ENCODE measurements at regions not wholly inside any gene's neighbourhood (a gene's known extent, or its start where the extent isn't known, plus 50 kb on each side); places are given as distances from the start of the nearest gene placed in this dataset.

DNA sequence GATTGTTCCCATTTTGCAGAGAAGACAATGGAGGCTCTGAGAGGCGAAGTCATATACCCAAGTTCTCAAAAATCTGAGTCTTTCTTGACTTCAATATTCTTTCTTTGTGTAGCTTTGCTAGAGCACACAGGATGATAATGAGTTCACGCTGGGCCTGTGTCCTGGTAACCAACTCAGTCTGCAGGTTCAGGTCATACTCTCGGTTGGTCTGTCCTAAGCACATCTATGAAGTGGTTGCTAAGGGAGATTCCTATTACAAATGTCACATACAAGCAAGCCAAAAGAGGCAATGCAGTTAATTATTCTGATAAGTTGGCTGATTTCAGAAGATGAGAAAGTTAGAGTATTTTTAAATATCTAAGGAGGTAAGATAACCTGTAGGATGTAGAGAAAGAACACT, 481.0 kb downstream of the SOX6 start:
- no peaks in the 10 kb centered on the region for H3K4me1 ChIP-seq (ENCODE audit: control insufficient read depth, insufficient read depth, low read length)
- no peaks in the 10 kb centered on the region for H3K36me3 ChIP-seq (ENCODE audit: control insufficient read depth, insufficient read depth, low read length)
- no peak overlapping the region for H3K4me3 ChIP-seq (ENCODE audit: low read depth, low read length)
- H3K9ac ChIP-seq (ENCODE audit: low read depth, low read length): no peak overlapping the region
- no peaks in the 10 kb centered on the region for H3K27me3 ChIP-seq (ENCODE audit: control insufficient read depth, insufficient read depth, low read length)
- H3K9me3 ChIP-seq (ENCODE audit: control insufficient read depth, insufficient read depth, low read length): no peaks in the 10 kb centered on the region

DNA sequence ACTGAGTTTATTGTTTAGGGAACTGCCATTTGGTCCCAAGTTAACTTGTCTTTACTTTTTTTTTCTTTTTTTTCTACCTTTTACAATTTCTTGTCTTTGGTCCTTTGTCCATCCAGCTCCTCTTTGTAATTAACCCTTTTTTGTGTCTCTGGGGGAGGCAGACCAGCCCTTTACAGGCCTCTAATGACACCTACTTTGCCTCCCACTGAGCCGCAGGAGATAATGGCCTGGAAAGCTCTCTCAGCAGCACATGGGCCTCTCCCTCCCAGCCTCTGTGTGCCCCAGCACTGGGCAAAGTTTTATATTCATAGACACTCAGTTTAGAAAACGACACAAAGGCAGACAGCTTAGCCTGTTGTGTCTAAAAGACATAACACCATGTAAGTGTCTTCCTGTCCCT, 480.4 kb downstream of the SOX6 start:
- no peaks in the 10 kb centered on the region for H3K4me1 ChIP-seq (ENCODE audit: control insufficient read depth, insufficient read depth, low read length)
- H3K36me3 ChIP-seq (ENCODE audit: control insufficient read depth, insufficient read depth, low read length): no peaks in the 10 kb centered on the region
- H3K9me3 ChIP-seq (ENCODE audit: control insufficient read depth, insufficient read depth, low read length): no peaks in the 10 kb centered on the region
- no peak overlapping the region for H3K4me3 ChIP-seq (ENCODE audit: low read depth, low read length)
- no peaks in the 10 kb centered on the region for H3K27me3 ChIP-seq (ENCODE audit: control insufficient read depth, insufficient read depth, low read length)
- no peak overlapping the region for H3K9ac ChIP-seq (ENCODE audit: low read depth, low read length)

- Histone ChIP-seq H3K9ac (ENCODE audit: low read depth, low read length) (no peak overlapping the region), H3K36me3 (ENCODE audit: control insufficient read depth, insufficient read depth, low read length) (no peaks in the 10 kb centered on the region), H3K27me3 (ENCODE audit: control insufficient read depth, insufficient read depth, low read length) (no peaks in the 10 kb centered on the region), H3K4me3 (ENCODE audit: low read depth, low read length) (no peak overlapping the region), H3K9me3 (ENCODE audit: control insufficient read depth, insufficient read depth, low read length) (no peaks in the 10 kb centered on the region), H3K4me1 (ENCODE audit: control insufficient read depth, insufficient read depth, low read length) (no peaks in the 10 kb centered on the region)
These were observed 477.6 kb downstream of the SOX6 start for GRCh38 chr11:15878756-15879155.

DNA sequence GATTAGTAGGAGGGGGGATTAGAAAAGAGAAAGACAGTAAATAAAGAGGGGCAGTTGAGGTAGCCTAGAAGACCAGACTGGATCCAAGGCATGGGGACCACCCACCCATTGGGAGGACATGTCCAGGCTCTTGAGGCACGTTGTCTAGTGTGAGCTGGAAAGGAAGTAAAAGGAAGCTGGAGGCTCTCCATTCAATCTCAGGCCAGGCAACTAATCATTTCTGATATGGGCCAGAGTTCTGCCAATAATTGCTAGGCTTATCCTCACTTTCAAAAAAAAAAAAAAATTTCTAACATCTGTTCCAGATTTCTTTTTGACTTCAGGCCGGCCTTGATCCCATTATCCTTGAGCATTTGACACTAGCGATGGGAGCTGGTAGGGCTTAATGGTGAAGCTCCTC, 476.1 kb downstream of the SOX6 start:
- Histone ChIP-seq H3K4me1 (ENCODE audit: control insufficient read depth, insufficient read depth, low read length) (no peaks in the 10 kb centered on the region), H3K4me3 (ENCODE audit: low read depth, low read length) (no peak overlapping the region), H3K9me3 (ENCODE audit: control insufficient read depth, insufficient read depth, low read length) (no peaks in the 10 kb centered on the region), H3K9ac (ENCODE audit: low read depth, low read length) (no peak overlapping the region), H3K27me3 (ENCODE audit: control insufficient read depth, insufficient read depth, low read length) (no peaks in the 10 kb centered on the region), H3K36me3 (ENCODE audit: control insufficient read depth, insufficient read depth, low read length) (no peaks in the 10 kb centered on the region)

DNA sequence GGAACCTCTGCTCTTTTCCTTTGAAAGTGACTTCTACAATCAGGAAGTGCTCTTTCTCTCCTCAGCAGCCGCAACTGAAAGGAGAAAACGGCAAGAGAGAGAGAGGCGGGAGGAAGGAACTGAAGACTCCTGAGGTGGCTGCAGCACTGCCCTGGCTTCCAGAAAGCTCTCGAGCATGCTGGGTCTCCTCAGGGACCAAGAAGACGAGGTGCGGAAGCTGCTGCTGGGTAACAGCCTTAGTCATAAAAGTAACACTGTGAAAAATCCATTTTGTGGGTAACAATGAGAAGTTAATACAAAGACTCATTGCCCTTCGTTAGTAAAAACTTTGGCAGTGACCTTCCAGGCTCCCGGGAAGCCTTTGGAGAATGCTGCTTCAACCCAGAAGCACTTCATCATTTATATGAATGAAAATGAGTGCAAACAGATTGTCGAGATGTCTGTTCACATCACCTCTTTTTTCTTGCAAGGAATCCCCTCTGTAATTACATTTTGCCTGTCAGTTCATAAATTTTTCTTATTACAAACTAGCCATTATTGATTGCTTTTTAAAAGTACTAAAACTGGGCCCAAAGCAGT, 473.4 kb downstream of the SOX6 start:
- H3K9me3 ChIP-seq (ENCODE audit: control insufficient read depth, insufficient read depth, low read length): no peaks in the 10 kb centered on the region
- no peaks in the 10 kb centered on the region for H3K4me1 ChIP-seq (ENCODE audit: control insufficient read depth, insufficient read depth, low read length)
- no peaks in the 10 kb centered on the region for H3K27me3 ChIP-seq (ENCODE audit: control insufficient read depth, insufficient read depth, low read length)
- H3K9ac ChIP-seq (ENCODE audit: low read depth, low read length): no peak overlapping the region
- H3K4me3 ChIP-seq (ENCODE audit: low read depth, low read length): no peak overlapping the region
- H3K36me3 ChIP-seq (ENCODE audit: control insufficient read depth, insufficient read depth, low read length): no peaks in the 10 kb centered on the region

DNA sequence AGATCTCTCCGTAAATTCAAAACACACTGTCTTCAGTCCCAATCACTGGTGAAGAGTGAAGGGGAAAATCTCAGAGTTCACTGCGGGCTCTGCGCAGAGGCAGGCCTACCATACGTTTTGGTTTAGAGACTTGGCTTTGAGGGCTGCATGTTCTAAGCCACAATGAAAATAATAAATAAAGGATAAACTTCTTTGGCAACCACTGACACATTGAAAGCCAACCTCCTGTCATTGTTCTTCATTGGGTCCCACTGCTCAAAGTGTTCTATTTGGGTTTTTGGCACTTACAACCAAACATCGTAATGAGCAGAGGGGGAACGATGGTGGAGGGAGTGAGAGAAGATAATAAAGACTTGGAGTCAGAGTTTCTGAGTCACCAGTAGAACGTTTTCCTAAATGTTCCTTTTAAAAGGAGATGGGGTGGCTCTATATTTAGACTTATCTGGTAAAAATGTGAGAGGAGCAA, 472.9 kb downstream of the SOX6 start:
- no peaks in the 10 kb centered on the region for H3K4me1 ChIP-seq (ENCODE audit: control insufficient read depth, insufficient read depth, low read length)
- H3K4me3 ChIP-seq (ENCODE audit: low read depth, low read length): no peak overlapping the region
- H3K9ac ChIP-seq (ENCODE audit: low read depth, low read length): no peak overlapping the region
- H3K9me3 ChIP-seq (ENCODE audit: control insufficient read depth, insufficient read depth, low read length): no peaks in the 10 kb centered on the region
- H3K27me3 ChIP-seq (ENCODE audit: control insufficient read depth, insufficient read depth, low read length): no peaks in the 10 kb centered on the region
- H3K36me3 ChIP-seq (ENCODE audit: control insufficient read depth, insufficient read depth, low read length): no peaks in the 10 kb centered on the region

- Histone ChIP-seq H3K4me3 (ENCODE audit: low read depth, low read length) (no peak overlapping the region), H3K9me3 (ENCODE audit: control insufficient read depth, insufficient read depth, low read length) (no peaks in the 10 kb centered on the region), H3K9ac (ENCODE audit: low read depth, low read length) (no peak overlapping the region), H3K36me3 (ENCODE audit: control insufficient read depth, insufficient read depth, low read length) (no peaks in the 10 kb centered on the region), H3K27me3 (ENCODE audit: control insufficient read depth, insufficient read depth, low read length) (no peaks in the 10 kb centered on the region), H3K4me1 (ENCODE audit: control insufficient read depth, insufficient read depth, low read length) (no peaks in the 10 kb centered on the region)
These were observed 472.2 kb downstream of the SOX6 start for GRCh38 chr11:15884141-15884540.

GRCh38 chr11:15884777-15885540, 471.4 kb downstream of the SOX6 start:
- H3K4me1 ChIP-seq (ENCODE audit: control insufficient read depth, insufficient read depth, low read length): no peaks in the 10 kb centered on the region
- H3K36me3 ChIP-seq (ENCODE audit: control insufficient read depth, insufficient read depth, low read length): no peaks in the 10 kb centered on the region
- H3K9ac ChIP-seq (ENCODE audit: low read depth, low read length): no peak overlapping the region
- no peaks in the 10 kb centered on the region for H3K9me3 ChIP-seq (ENCODE audit: control insufficient read depth, insufficient read depth, low read length)
- no peak overlapping the region for H3K4me3 ChIP-seq (ENCODE audit: low read depth, low read length)
- H3K27me3 ChIP-seq (ENCODE audit: control insufficient read depth, insufficient read depth, low read length): no peaks in the 10 kb centered on the region

DNA sequence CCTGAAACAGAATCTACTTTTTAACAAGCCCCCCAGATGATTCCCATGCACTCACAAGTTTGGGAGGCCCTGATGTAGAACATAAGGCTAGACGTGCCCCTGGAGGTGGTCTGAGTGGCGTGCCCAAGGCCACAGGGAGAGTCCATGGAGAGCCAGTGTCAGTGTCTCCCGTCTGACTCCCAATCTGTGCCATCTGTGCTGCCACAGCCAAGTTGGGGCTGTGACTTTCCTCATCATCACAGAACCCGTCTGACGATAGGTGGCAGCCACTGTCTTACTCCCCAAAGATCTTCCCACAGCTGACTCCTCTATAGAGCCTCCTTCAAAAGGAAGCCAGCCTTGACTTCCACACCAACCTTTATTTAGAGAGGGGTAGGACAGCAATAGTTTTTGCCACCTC, 470.5 kb downstream of the SOX6 start:
- Histone ChIP-seq H3K4me1 (ENCODE audit: control insufficient read depth, insufficient read depth, low read length) (no peaks in the 10 kb centered on the region), H3K9me3 (ENCODE audit: control insufficient read depth, insufficient read depth, low read length) (no peaks in the 10 kb centered on the region), H3K4me3 (ENCODE audit: low read depth, low read length) (no peak overlapping the region), H3K9ac (ENCODE audit: low read depth, low read length) (no peak overlapping the region), H3K36me3 (ENCODE audit: control insufficient read depth, insufficient read depth, low read length) (no peaks in the 10 kb centered on the region), H3K27me3 (ENCODE audit: control insufficient read depth, insufficient read depth, low read length) (no peaks in the 10 kb centered on the region)

GRCh38 chr11:15886299-15886698, 470.0 kb downstream of the SOX6 start:
- Histone ChIP-seq H3K36me3 (ENCODE audit: control insufficient read depth, insufficient read depth, low read length) (no peaks in the 10 kb centered on the region), H3K4me3 (ENCODE audit: low read depth, low read length) (no peak overlapping the region), H3K9ac (ENCODE audit: low read depth, low read length) (no peak overlapping the region), H3K4me1 (ENCODE audit: control insufficient read depth, insufficient read depth, low read length) (no peaks in the 10 kb centered on the region), H3K9me3 (ENCODE audit: control insufficient read depth, insufficient read depth, low read length) (no peaks in the 10 kb centered on the region), H3K27me3 (ENCODE audit: control insufficient read depth, insufficient read depth, low read length) (no peaks in the 10 kb centered on the region)

DNA sequence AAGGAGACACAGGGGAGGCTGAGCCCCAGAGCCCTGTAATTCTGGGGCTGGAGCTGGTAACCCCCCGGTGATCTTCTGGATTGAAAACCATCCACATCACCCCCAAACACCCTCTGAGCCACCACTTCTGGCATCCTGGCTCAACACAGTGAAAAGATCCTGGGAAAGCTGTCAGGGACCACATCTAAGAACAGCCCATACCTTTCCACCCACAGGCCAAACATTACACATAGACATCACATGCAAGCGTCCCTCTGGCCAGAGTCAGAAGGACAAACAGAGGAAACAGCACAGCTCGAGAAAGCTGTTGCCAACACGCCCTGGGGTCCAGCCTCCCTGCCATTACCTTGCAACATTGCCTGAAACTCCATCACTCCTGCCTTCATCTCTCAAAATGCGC, 469.5 kb downstream of the SOX6 start:
- H3K27me3 ChIP-seq (ENCODE audit: control insufficient read depth, insufficient read depth, low read length): no peaks in the 10 kb centered on the region
- H3K9ac ChIP-seq (ENCODE audit: low read depth, low read length): no peak overlapping the region
- H3K36me3 ChIP-seq (ENCODE audit: control insufficient read depth, insufficient read depth, low read length): no peaks in the 10 kb centered on the region
- no peaks in the 10 kb centered on the region for H3K4me1 ChIP-seq (ENCODE audit: control insufficient read depth, insufficient read depth, low read length)
- no peaks in the 10 kb centered on the region for H3K9me3 ChIP-seq (ENCODE audit: control insufficient read depth, insufficient read depth, low read length)
- no peak overlapping the region for H3K4me3 ChIP-seq (ENCODE audit: low read depth, low read length)

DNA sequence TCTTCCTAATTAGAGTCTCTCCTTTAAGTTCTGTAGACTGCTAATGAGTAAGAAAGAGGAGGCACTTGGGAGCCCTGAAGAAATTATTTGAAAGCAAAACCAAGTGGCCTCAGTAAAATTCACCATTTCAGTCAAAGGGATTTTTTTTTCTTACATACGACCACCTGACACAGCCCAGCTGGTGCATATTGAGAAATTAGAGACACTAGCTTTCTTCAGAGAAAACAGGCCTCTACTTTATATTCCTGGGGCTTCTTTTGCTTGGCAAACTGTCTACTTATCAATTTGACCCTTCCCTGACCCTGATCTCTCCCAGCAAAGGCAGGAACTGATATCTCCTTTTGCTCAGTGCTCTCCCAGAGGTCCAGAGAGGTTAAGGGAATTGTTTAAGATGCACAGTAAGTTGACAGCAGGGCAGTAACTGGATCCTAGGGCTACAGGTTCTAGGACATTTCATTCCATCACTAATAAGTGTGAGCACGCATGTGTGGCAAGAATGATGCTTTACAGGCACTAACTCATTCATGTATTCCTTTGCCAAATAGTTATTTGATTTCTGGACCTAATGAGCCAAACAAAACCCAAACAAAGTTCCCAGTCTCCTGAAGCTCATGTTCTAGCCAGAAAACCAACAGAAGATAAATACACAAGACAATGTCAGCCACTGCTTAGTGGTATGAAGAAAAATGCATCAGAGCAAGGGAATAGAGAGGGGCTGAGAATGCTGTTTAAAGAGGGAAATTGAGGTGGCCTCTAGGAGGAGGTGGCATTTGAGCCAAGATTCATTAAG, 467.6 kb downstream of the SOX6 start:
- no peaks in the 10 kb centered on the region for H3K4me1 ChIP-seq (ENCODE audit: control insufficient read depth, insufficient read depth, low read length)
- no peaks in the 10 kb centered on the region for H3K36me3 ChIP-seq (ENCODE audit: control insufficient read depth, insufficient read depth, low read length)
- no peaks in the 10 kb centered on the region for H3K27me3 ChIP-seq (ENCODE audit: control insufficient read depth, insufficient read depth, low read length)
- H3K9ac ChIP-seq (ENCODE audit: low read depth, low read length): no peak overlapping the region
- no peak overlapping the region for H3K4me3 ChIP-seq (ENCODE audit: low read depth, low read length)
- no peaks in the 10 kb centered on the region for H3K9me3 ChIP-seq (ENCODE audit: control insufficient read depth, insufficient read depth, low read length)

Data from iPS-15b (cell line).